ENCODE measurements at regions not wholly inside any gene's neighbourhood (a gene's known extent, or its start where the extent isn't known, plus 50 kb on each side); places are given as distances from the start of the nearest gene placed in this dataset.

GRCh38 chr20:60913298-60913697 lies 338.8 kb upstream of the CDH4 start:
- TF ChIP-seq CTCF (IDR thresholded peaks at IDR 0.05; ENCODE audit: insufficient read depth, low read length, poor library complexity, severe bottlenecking), result no peak
- no peak for TF ChIP-seq EZH2phosphoT487 (conservative IDR thresholded peaks at IDR 0.05; ENCODE audit: low read length)
